D721Med (cell line): ENCODE measurements at regions not wholly inside any gene's neighbourhood (a gene's known extent, or its start where the extent isn't known, plus 50 kb on each side); places are given as distances from the start of the nearest gene placed in this dataset.

ENCODE experiments used
- DNase-seq: peaks from one replicate; pipeline ENCODE4 v3.0.0; 2011; ENCODE audit warnings: low spot score; ENCODE audit not compliant: insufficient read length
- FAIRE-seq: peaks from 2 replicates; lab custom pipeline; 2011; peaks lifted over from hg19 to GRCh38; lab: Jason Lieb, UNC
- CTCF ChIP-seq: IDR thresholded peaks from 2 replicates; pipeline ENCODE4 v1.5.1; 2012; ENCODE audit warnings: mild to moderate bottlenecking, control low read depth; ENCODE audit not compliant: insufficient read depth; ENCODE audit errors: missing control alignments

DNA sequence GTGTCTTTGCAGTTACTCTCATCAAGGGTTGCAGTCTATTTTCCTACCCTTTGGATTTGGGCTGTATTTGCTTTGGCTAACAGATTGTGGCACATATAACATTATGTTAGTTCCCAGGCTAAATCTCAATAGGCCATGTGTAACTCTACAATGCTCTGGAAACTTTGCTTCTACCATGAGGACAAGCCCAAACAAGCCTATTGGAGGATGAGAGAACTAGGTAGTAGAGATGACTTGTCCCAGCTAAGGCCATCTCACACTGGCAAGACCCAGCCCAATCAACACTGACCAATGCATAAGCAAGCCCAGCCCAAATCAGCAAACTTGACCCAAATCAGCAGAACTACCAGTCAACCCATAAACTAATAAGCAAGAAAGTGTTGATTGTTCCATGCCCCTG, 311.8 kb downstream of the NDFIP2 start:
- DNase-seq (no peak), FAIRE-seq (no peak)
- no peak for TF ChIP-seq CTCF

- TF ChIP-seq CTCF: no peak
- FAIRE-seq (no peak), DNase-seq (no peak)
These were observed 310.6 kb downstream of the NDFIP2 start for GRCh38 chr13:79791471-79792042.

DNA sequence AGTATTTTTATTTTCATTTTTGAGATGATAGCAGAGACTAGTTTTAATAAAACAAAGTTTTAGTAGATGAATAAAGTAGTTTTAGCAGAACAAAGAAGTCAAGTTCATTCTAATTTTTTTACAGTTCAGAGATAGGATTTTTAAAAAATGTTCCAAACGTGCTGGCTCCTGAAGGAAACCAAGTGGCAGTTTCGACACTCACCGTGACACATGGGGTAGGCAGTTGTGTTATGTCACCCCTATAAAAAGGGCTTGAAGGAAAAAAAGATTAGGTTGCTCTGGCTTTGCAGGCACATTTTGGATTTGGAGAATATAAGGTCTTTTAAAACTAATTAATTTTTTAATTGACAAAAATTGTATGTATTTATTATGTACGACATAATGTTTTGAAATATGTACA, 305.2 kb downstream of the NDFIP2 start:
- no peak for FAIRE-seq
- TF ChIP-seq CTCF: no peak

GRCh38 chr13:79782541-79783205, 301.7 kb downstream of the NDFIP2 start:
- DNase-seq: no peak
- FAIRE-seq: no peak
- no peak for TF ChIP-seq CTCF

More for the DNA sequence above, 305.2 kb downstream of the NDFIP2 start:
- no peak for DNase-seq

DNA sequence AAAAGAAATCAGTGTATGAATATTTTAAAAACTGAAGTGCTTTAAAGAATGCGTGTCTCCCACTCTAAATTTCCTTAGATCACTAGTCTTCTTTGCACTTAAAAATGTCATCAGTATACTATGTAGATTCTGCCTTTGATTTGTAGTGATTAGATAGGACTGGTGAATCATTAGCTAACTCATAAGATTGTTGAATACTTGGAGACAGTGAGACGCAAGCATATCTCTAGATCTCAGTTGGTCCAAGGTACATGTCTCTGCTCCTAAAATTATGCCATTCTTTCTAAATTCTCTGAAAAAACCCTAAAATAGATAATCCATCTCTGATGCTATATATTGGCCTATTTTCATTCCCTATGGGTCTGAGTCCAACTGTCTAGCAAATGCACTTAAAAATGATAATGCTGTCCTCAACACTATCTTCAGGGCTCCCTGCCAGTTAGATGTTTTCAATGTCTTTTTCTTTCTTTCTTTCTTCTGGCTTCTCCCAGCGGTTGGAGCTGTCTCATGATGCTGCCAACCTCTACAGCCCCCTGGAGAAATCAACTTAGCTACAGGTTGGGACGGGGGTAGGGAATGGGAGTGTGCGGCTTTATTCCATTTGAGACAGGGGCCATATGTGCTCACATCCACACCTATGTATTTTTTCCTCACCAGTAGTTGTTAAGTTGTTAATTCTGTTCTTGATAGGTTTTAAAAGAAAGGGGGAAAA, 301.0 kb downstream of the NDFIP2 start:
- DNase-seq (no peak), FAIRE-seq (no peak)
- no peak for TF ChIP-seq CTCF

- FAIRE-seq: no peak
These were observed 299.3 kb downstream of the NDFIP2 start for GRCh38 chr13:79780240-79780639.

More at GRCh38 chr13:79780240-79780639, 299.3 kb downstream of the NDFIP2 start:
- no peak for DNase-seq
- TF ChIP-seq CTCF: no peak
